ENCODE measurements at regions not wholly inside any gene's neighbourhood (a gene's known extent, or its start where the extent isn't known, plus 50 kb on each side); places are given as distances from the start of the nearest gene placed in this dataset.
A peak's percentile ranks its signal among the peaks of the same experiment; 100 is the strongest.

DNA sequence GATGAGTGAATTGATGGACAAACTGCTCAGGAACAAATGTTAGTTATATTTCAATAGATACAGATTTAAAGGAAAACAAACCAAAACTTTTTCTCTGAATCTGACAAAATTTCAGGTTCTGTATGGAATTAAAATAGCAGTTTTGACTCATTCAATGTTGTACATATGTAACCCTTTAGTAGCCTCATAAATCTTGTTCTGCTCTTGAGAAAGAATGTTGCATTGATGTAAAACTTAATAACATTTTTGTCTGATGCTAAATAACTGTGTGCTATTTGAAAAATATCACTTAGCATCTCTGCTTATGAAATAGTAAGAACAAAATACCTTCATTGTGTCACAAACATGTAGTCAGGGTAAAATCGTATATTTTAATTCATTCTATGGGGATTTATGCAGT, 168.9 kb upstream of the NOVA1 start:
- no peak for DNase-seq (ENCODE audit: low read depth)

- DNase-seq (ENCODE audit: low read depth) = no peak
These were observed 176.2 kb upstream of the NOVA1 start for GRCh38 chr14:26773906-26774593.

DNA sequence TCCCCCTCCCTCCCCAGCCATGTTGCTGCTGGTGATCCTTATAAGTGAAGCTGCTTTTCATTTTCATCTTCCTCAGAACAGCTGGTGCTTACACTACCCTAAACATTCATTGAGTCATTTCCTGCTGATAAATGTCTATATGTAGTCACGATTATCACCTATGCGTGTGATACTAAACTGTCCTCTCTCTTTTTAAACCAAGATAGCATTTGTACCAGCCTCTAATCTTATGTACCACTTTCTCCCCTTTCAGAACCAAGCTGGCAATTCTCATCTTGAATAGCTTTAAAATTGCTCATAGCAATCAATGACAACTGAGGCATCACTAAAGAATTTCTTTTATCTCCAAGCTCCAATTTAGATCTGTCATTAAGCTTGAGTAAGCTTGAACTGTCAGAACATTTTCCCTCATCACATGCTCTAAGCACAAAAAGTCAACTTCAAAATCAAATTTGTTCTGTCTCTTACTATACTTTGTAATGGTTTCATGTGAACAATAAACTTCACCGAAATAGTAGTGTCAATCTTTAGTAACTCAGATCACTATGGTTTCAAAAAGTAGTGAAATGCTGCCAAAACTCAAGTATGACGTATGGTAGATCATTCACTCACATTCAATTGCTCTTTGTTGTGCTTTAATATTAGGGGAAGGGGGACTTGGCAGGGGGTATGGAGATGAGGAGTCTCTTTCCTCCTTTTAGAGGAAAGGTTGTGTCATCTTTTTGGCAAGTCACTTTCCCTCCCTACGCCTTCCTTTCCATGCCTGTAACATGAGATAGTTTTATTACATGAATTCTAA, 178.1 kb upstream of the NOVA1 start:
- DNase-seq (ENCODE audit: low read depth) = peak; percentile 40

- no peak for DNase-seq (ENCODE audit: low read depth)
These were observed 193.4 kb upstream of the NOVA1 start for GRCh38 chr14:26791117-26791806.

DNA sequence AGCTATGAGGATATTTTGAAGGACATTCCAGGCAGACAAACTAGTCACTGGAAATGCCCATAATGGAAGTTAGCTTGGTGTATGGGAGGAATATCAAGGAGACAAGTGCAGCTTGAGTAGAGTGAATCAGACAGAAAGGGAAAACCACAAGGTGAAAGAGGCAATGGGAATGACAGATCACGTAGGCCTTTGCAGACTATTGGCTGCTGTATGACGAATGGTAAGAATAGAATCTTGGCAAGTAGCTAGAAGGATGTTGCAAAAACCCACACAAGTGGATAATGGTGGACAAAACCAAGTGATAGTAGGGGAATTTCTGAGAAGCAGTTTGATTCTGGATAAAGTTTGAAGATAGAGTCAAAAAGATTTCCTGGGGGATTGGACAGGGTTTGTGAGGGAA, 196.9 kb upstream of the NOVA1 start:
- DNase-seq (ENCODE audit: low read depth) = peak; percentile 18

DNA sequence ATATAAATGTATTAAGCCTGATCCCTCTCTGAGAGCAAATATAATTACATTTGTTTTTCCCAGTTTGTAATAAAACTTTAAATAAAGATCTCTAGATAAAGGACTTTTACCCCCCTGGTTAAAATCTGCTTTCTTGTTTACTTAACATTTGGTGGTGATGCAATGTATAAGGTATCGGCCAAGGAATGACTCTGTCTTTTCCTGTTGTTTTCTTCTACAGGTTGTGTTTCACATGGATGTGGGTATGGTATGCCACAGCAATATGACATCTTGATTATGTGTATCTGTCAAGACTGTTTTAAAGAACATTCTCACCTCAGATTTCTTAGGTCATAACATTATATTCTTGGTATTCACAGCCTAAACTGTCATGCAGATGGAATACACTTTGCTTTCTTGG, 210.6 kb upstream of the NOVA1 start:
- DNase-seq (ENCODE audit: low read depth) = no peak

DNA sequence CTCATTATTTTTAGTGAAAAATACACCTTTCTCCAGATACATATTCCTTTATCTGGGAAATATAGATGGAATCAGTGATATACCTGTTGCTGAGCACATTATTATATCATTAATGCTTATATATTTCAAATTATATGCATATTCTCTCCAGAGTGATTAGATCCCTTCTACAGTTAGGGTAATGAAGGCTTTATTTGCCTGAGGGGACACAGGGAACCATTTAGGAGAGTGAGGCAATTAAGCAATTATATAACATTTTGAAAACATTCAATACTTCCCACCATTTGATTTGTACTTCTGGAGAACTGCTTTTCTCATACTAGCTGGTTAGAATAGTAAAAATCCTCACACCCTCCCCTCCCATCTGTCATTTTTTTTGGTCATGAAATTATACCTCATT, 212.8 kb upstream of the NOVA1 start:
- no peak for DNase-seq (ENCODE audit: low read depth)

- DNase-seq (ENCODE audit: low read depth) = no peak
These were observed 214.0 kb upstream of the NOVA1 start for GRCh38 chr14:26811756-26812305.

GRCh38 chr14:26820138-26820537, 222.3 kb upstream of the NOVA1 start:
- DNase-seq (ENCODE audit: low read depth) = no peak

- DNase-seq (ENCODE audit: low read depth) = no peak
These were observed 222.7 kb upstream of the NOVA1 start for GRCh38 chr14:26820572-26820971.

GRCh38 chr14:26828741-26829140, 230.9 kb upstream of the NOVA1 start:
- no peak for DNase-seq (ENCODE audit: low read depth)

GRCh38 chr14:26833621-26834176, 235.9 kb upstream of the NOVA1 start:
- DNase-seq (ENCODE audit: low read depth) = no peak

GRCh38 chr14:26835979-26836570, 238.2 kb upstream of the NOVA1 start:
- DNase-seq (ENCODE audit: low read depth) = no peak

DNA sequence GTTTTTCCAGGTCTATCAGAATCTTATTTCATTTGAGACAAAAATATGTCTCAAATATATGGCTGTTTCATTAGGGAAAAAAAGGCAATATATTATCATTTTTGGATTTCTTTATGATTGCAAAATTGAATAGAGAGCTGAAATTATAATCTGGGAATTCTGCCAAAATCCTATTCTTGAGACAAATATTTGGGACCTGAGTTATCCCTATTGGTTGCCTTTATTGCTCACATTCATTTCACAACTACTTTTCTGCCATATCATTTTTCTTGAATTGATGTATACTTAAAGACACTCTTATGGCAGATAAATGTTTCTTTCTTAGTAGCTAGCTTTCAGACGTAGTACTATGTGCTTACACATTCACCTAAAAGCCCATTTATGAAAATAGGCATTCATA, 241.6 kb upstream of the NOVA1 start:
- no peak for DNase-seq (ENCODE audit: low read depth)

- no peak for DNase-seq (ENCODE audit: low read depth)
These were observed 243.5 kb upstream of the NOVA1 start for GRCh38 chr14:26841326-26841725.

DNA sequence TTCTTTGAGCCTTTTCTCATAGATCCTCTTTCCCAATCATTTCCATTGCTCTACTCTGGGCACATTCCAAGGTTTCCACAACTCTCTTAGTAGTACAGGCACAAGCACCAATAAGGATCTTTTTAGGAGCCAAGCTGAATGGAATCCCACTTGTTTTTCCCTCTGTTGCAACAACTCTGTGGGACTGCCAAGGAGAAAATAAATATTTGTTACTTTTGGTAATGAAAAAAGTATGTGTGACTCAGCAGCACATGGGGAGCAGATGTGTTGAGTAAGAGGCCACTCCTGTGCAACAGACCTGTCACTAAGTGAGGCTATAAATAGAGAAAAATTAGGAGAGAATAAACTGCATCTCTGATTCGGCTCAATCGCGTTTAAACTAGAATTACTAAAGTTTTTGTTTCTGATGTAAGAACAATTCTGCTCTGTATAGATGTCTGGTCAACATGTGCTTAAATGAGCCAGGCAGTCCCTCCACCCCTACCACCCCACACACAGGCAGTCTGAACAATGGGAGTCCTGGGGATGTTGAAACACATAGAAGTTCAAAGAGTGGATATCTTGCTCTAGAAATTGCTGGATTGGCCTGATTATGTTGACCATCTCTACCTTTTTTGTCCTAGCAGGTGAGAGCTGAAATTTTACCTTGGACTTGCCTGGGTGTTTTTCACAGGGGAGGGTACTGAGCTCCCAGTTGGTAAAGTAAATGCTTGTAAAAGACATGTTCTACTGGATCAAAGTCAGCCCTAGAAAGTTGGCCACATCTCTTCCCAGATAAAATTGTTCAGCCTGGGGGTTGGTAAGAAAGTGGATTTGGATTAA, 244.3 kb upstream of the NOVA1 start:
- DNase-seq (ENCODE audit: low read depth) = peak; percentile 85

DNA sequence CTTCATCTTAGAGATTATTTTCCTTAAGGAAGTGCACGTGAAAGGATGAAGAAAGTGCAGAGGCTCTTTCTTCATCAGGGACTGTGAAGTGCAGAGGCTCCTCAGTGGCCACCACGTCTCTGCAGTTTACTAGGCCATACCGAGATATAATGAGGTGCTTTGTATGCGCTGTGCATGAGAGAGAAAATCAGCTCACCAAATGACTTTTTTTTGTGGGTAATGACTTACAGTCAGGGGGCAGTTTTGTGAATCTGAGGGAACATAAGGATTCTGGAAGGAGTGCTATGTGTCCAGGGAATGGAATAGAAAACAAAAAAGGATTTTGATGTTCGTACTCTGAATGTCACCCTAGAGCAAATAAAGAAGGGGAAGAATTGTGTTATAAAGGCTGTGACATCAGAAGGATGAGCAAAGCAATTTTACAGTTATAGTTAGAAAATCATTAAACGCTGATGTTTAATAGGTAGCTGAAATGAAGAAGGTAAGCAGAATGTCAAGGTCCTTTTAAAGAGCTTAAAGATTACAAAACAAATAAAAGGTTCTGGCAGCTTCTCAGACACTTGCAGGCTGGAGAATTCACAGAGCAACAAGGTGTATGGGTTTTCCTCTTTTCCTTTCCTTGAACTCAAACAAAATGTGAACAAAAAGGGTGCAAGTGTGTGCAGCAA, 247.5 kb upstream of the NOVA1 start:
- no peak for DNase-seq (ENCODE audit: low read depth)

- DNase-seq (ENCODE audit: low read depth) = no peak
These were observed 248.6 kb upstream of the NOVA1 start for GRCh38 chr14:26846388-26846787.

DNA sequence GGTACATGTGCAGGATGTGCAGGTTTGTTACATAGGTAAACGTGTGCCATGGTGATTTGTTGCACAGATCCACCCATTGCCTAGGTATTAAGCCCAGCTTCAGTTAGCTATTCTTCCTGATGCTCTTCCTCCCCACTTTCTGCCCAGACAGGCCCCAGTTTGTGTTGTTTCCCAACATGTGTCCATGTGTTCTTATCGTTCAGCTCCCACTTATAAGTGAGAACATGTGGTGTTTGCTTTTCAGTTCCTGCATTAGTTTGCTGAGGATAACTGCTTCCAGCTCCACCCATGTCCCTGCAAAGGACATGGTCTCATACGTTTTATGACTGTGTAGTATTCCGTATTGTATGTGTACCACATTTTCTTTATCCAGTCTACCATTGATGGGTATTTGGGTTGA, 251.7 kb upstream of the NOVA1 start:
- DNase-seq (ENCODE audit: low read depth) = no peak

- DNase-seq (ENCODE audit: low read depth) = no peak
These were observed 254.0 kb upstream of the NOVA1 start for GRCh38 chr14:26851793-26852192.
